Stomach (tissue), 8 donors: ENCODE measurements at regions not wholly inside any gene's neighbourhood (a gene's known extent, or its start where the extent isn't known, plus 50 kb on each side); places are given as distances from the start of the nearest gene placed in this dataset.

ENCODE experiments used
- DNase-seq, 2 donors: peaks; one replicate each; pipeline versions ENCODE4 v3.0.0 to v3.0.0-alpha.2; 2013 to 2019
- H3K27ac ChIP-seq, 5 donors: fragments of 200-600 bp in 4 of 5; sonication (generic) in 4 of 5; one replicate each; pipeline ENCODE4 v1.5.1; 2013 to 2019; ENCODE audit warnings: mild to moderate bottlenecking in 1 of 5, moderate library complexity in 1 of 5
- H3K27me3 ChIP-seq, 3 donors: fragments of 200-600 bp; sonication (generic); one replicate each; pipeline ENCODE4 v1.5.1; 2017 to 2019; ENCODE audit warnings: mixed run types in 1 of 3
- H3K36me3 ChIP-seq, 4 donors: fragments of 200-600 bp; sonication (generic); 1 replicate in 3 of 4; 2 replicates in 1 of 4; pipeline ENCODE4 v1.5.1; 2016 to 2019
- H3K4me1 ChIP-seq, 4 donors: fragments of 200-600 bp; sonication (generic); one replicate each; pipeline ENCODE4 v1.5.1; 2016 to 2019
- H3K4me3 ChIP-seq, 4 donors: fragments of 200-600 bp; sonication (generic) in 3 of 4; one replicate each; pipeline ENCODE4 v1.5.1; 2016 to 2019; ENCODE audit warnings: mild to moderate bottlenecking in 1 of 4
- H3K9me3 ChIP-seq, 4 donors: fragments of 200-600 bp; sonication (generic); one replicate each; pipeline ENCODE4 v1.5.1; 2016 to 2019
- EP300 ChIP-seq: sonication (generic); formaldehyde crosslinking; IDR thresholded peaks from one replicate; pipeline ENCODE4 v1.6.1; 2017; ENCODE audit warnings: antibody characterized with exemption
- POLR2A ChIP-seq, 4 donors: fragments of 450-650 bp; IDR thresholded peaks; one replicate each; pipeline ENCODE4 v1.6.1; 2016; ENCODE audit warnings: antibody characterized with exemption in 4 of 4, control low read depth in 2 of 4, mild to moderate bottlenecking in 1 of 4, moderate library complexity in 1 of 4
- POLR2AphosphoS5 ChIP-seq, 3 donors: sonication (generic); formaldehyde crosslinking; IDR thresholded peaks; one replicate each; pipeline ENCODE4 v1.6.1; 2016; ENCODE audit warnings: antibody characterized with exemption in 3 of 3
- WGBS, 5 donors: extraction: QIAGEN DNeasy Blood & Tissue Kit in 3 of 5; methylation state at CpG; one replicate each; pipeline versions ENCODE4 v1.1.5 to v1.1.7; 2013 to 2018; 5-methylcytosine and 5-hydroxymethylcytosine counted together
- intact Hi-C: fragments of 100-400 bp; cut with DNase I; formaldehyde crosslinking; loops from one replicate; pipeline ENCODE4 v1.15.1; 2023; ENCODE audit warnings: low total_unique reads
- TF ChIP-seq, protein P1 (sequence below), 7 experiments: fragments of 450-650 bp in 4 of 7; fragments of 200-600 bp in 3 of 7; sonication (generic) in 3 of 7; IDR thresholded peaks; one replicate each; pipeline ENCODE4 v1.5.1; 2016 to 2019; ENCODE audit warnings: antibody characterized with exemption in 7 of 7, control low read depth in 2 of 7, mild to moderate bottlenecking in 1 of 7
- donor health status: healthy with polysubstance abuse.
- donor health status: Bipolar disorder and iron deficiency.
- donor health status: healthy.

DNA sequence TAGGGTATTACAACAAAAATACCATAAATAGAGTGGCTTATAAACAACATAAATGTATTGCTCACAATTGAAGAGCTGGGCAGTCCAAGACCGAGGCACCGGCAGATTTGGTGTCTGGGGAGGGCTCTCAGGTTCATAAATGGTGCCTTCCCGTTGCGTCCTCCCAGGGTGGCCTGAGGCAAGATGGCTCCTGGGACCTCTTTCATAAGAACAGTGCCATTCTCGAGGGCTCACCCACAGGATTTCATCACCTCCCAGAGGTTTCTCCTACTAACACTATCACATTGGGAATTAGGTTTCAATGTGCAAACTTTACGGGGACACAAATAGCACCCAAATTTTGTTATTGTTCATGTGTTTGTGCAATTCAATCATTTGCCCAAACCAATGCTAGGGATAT lies 793.5 kb upstream of the HS6ST1 start:
- H3K36me3 ChIP-seq, result no peaks in the 10 kb centered on the region
- no peaks in the 10 kb centered on the region for H3K9me3 ChIP-seq
- H3K4me1 ChIP-seq, result no peaks in the 10 kb centered on the region
- no peak overlapping the region for H3K27ac ChIP-seq
- TF ChIP-seq POLR2A (IDR thresholded peaks at IDR 0.05), result no peak
- TF ChIP-seq, protein P1, sequence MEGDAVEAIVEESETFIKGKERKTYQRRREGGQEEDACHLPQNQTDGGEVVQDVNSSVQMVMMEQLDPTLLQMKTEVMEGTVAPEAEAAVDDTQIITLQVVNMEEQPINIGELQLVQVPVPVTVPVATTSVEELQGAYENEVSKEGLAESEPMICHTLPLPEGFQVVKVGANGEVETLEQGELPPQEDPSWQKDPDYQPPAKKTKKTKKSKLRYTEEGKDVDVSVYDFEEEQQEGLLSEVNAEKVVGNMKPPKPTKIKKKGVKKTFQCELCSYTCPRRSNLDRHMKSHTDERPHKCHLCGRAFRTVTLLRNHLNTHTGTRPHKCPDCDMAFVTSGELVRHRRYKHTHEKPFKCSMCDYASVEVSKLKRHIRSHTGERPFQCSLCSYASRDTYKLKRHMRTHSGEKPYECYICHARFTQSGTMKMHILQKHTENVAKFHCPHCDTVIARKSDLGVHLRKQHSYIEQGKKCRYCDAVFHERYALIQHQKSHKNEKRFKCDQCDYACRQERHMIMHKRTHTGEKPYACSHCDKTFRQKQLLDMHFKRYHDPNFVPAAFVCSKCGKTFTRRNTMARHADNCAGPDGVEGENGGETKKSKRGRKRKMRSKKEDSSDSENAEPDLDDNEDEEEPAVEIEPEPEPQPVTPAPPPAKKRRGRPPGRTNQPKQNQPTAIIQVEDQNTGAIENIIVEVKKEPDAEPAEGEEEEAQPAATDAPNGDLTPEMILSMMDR (IDR thresholded peaks at IDR 0.05), result no peak
- no peak for TF ChIP-seq POLR2AphosphoS5 (IDR thresholded peaks at IDR 0.05)
- TF ChIP-seq EP300, result no peak
- no peak overlapping the region for H3K4me3 ChIP-seq
- no peaks in the 10 kb centered on the region for H3K27me3 ChIP-seq
- intact Hi-C loops, result no loop called here
- WGBS, 5 donors, result 92 to 94% (median 94%) methylated on average over 6 of the region's 6 CpGs
- no peak for DNase-seq

DNA sequence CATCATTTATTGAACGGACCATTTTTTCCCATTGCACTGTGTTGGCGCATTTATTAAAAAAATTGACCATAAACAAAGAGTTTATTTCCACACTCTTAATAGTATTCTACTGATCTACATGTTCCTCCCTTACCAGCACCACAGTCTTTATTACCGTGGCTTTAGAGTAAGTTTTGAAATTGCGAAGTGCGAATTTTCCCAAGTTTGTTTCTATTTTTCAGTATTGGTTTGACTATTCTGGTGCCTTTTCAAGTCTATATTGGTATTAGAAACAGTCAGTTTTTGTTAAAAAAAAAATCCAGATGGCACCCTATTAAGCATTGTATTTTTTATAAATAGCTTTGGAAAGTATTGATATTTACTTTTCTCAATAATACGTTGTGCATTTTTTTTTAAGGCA lies 795.1 kb upstream of the HS6ST1 start:
- no peak for DNase-seq
- Histone ChIP-seq H3K4me1 (no peaks in the 10 kb centered on the region), H3K27ac (no peak overlapping the region), H3K4me3 (no peak overlapping the region), H3K27me3 (no peaks in the 10 kb centered on the region), H3K36me3 (no peaks in the 10 kb centered on the region), H3K9me3 (no peaks in the 10 kb centered on the region)
- WGBS, 5 donors, result 83 to 90% (median 90%) methylated on average over 6 of the region's 6 CpGs
- TF ChIP-seq EP300 (no peak), POLR2A (IDR thresholded peaks at IDR 0.05) (no peak), POLR2AphosphoS5 (IDR thresholded peaks at IDR 0.05) (no peak)
- TF ChIP-seq, protein P1 (IDR thresholded peaks at IDR 0.05), result no peak
- intact Hi-C loops, result no loop called here

DNA sequence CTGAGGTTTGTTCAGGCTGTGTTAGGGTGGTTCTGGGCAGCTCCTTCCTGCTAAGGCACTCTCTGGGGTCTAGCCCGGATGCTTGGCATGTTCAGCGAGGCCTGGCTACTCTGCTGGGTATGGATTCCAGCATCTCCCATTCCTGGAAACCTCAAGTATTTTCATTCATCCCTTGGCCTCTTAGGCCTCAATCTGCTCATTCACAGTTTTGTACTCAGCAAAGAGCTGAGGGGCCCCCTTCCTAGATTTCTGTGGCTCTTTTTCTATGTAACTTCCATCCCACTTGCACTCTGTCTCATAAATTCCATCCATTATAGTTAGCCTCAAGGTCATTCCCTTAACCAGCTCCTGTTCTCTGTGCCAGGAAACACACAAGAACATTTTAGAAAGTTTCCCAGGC lies 798.8 kb upstream of the HS6ST1 start:
- Histone ChIP-seq H3K27ac (no peak overlapping the region), H3K4me1 (no peaks in the 10 kb centered on the region), H3K27me3 (no peaks in the 10 kb centered on the region), H3K4me3 (no peak overlapping the region), H3K36me3 (no peaks in the 10 kb centered on the region), H3K9me3 (no peaks in the 10 kb centered on the region)
- DNase-seq, result peak in 1 of 2 donors; percentile 27
- intact Hi-C loops, result no loop called here
- WGBS, 5 donors, result 75 to 96% (median 80%) methylated on average over 2 of the region's 2 CpGs
- no peak for TF ChIP-seq EP300

DNA sequence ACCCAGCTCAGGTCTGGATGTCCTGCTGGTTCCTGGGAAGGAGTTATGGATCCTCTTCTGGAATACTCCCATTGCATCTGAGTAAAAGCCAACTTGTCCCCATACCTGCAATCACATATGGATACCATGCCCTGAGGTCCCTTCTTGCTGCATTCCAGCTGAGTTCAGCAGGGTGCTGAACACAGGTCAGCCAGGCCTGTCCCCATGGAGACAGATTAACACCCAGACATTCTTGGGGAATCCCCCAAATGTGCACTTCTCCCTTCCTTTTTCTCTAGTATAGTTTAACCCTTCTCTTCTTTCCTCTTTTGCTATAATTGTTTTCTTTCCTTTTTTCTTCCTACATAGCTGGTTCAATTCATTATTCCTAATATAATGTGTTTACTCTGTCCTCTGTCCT lies 799.6 kb upstream of the HS6ST1 start:
- Histone ChIP-seq H3K4me1 (no peaks in the 10 kb centered on the region), H3K36me3 (no peaks in the 10 kb centered on the region), H3K9me3 (no peaks in the 10 kb centered on the region), H3K4me3 (no peak overlapping the region), H3K27ac (no peak overlapping the region), H3K27me3 (no peaks in the 10 kb centered on the region)
- TF ChIP-seq, protein P1 (IDR thresholded peaks at IDR 0.05), result no peak
- TF ChIP-seq POLR2AphosphoS5 (IDR thresholded peaks at IDR 0.05) (no peak), POLR2A (IDR thresholded peaks at IDR 0.05) (no peak), EP300 (no peak)
- intact Hi-C loops, result no loop called here
- no peak for DNase-seq

DNA sequence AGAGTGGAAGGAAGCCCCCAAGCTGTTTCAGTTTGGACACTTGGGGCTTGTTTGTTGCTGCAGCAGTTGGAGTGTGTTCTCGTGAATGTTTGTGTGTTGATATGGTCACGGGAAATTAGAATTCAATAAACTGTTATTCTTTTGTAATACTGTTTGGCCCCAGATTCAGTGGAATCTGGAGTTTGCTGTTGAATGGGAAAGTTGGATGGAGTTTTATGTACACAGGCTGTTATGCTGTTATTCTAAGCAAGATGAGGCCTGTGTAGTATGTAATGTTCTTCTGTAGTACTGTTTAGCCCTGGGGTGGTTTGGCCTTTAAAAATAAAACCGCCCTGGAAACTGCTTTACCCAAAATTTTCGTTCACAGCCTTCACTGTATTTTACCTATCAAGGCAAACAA lies 810.4 kb upstream of the HS6ST1 start:
- H3K4me3 ChIP-seq, result no peak overlapping the region
- no peaks in the 10 kb centered on the region for H3K36me3 ChIP-seq
- H3K27ac ChIP-seq, result no peak overlapping the region
- H3K27me3 ChIP-seq, result no peaks in the 10 kb centered on the region
- WGBS, 5 donors, result 43 to 62% (median 58%) methylated on average over 4 of the region's 4 CpGs
- no peaks in the 10 kb centered on the region for H3K9me3 ChIP-seq
- no peak for TF ChIP-seq POLR2AphosphoS5 (IDR thresholded peaks at IDR 0.05)
- TF ChIP-seq, protein P1 (IDR thresholded peaks at IDR 0.05), result no peak
- no peak for TF ChIP-seq EP300
- TF ChIP-seq POLR2A (IDR thresholded peaks at IDR 0.05), result no peak
- H3K4me1 ChIP-seq, result no peaks in the 10 kb centered on the region
- intact Hi-C loops, result no loop called here
- no peak for DNase-seq
